PC-3 (cell line): ENCODE measurements at regions not wholly inside any gene's neighbourhood (a gene's known extent, or its start where the extent isn't known, plus 50 kb on each side); places are given as distances from the start of the nearest gene placed in this dataset.

Experiments used
- ATAC-seq: fragments of 200-7000 bp; cut with Tn5 transposase; 2 replicates; pipeline ENCODE4 v1.9.1; 2020; ENCODE audit warnings: mild to moderate bottlenecking, moderate library complexity
- BruUV-seq: library from RNA; stranded (reverse); fragments of 400-500 nt; replicated peaks from 2 replicates; lab custom pipeline; 2021; lab: Mats Ljungman, UMichigan
- CTCF ChIA-PET: fragments of 300-600 bp; sonication (Branson Sonifier 250); formaldehyde crosslinking; loops from one replicate; lab custom pipeline; 2022; ENCODE audit warnings: antibody characterized with exemption; lab: Charles Lee
- POLR2A ChIA-PET: fragments of 300-600 bp; sonication (Branson Sonifier 250); formaldehyde crosslinking; loops from one replicate; lab custom pipeline; 2022; ENCODE audit warnings: antibody characterized with exemption; ENCODE audit not compliant: unreplicated experiment; lab: Charles Lee
- DNase-seq: peaks from one replicate; pipeline ENCODE4 v3.0.0-alpha.2; 2015
- H2AFZ ChIP-seq: fragments of 300-600 bp; sonication (generic); 2 replicates; pipeline ENCODE4 v1.6.0; 2016; ENCODE audit warnings: antibody characterized with exemption, low read length
- H3F3A ChIP-seq: fragments of 300-600 bp; sonication (generic); one replicate; pipeline ENCODE4 v1.6.0; 2017; ENCODE audit warnings: antibody characterized with exemption, low read length, control low read depth, mild to moderate bottlenecking; ENCODE audit not compliant: unreplicated experiment
- H3K27ac ChIP-seq: fragments of 300-600 bp; sonication (generic); 2 replicates; pipeline ENCODE4 v1.5.1; 2016; ENCODE audit warnings: mild to moderate bottlenecking, low read length
- H3K27me3 ChIP-seq: fragments of 300-600 bp; sonication (generic); 2 replicates; pipeline ENCODE4 v1.6.1; 2016; ENCODE audit warnings: low read length, mixed read lengths
- H3K36me3 ChIP-seq: fragments of 300-600 bp; sonication (generic); 2 replicates; pipeline ENCODE4 v1.6.1; 2016; ENCODE audit warnings: low read depth, mixed run types, low read length, mixed read lengths
- H3K4me1 ChIP-seq: fragments of 300-600 bp; sonication (generic); 2 replicates; pipeline ENCODE4 v1.5.1; 2016; ENCODE audit warnings: low read length; ENCODE audit not compliant: insufficient read depth
- H3K4me2 ChIP-seq: fragments of 300-600 bp; sonication (generic); 2 replicates; pipeline ENCODE4 v1.6.0; 2016; ENCODE audit warnings: low read length
- H3K4me3 ChIP-seq: fragments of 300-600 bp; sonication (generic); 2 replicates; pipeline ENCODE4 v1.5.1; 2016; ENCODE audit warnings: mild to moderate bottlenecking, low read length, mixed read lengths
- H3K79me2 ChIP-seq: fragments of 300-600 bp; sonication (generic); 2 replicates; pipeline ENCODE4 v1.6.1; 2017; ENCODE audit warnings: low read length, mixed read lengths
- H3K9ac ChIP-seq: fragments of 300-600 bp; sonication (generic); 2 replicates; pipeline ENCODE4 v1.6.0; 2016; ENCODE audit warnings: mild to moderate bottlenecking, low read length
- H3K9me2 ChIP-seq: fragments of 300-600 bp; sonication (generic); replicated peaks from 2 replicates; pipeline ENCODE4 v1.6.1; 2016; ENCODE audit warnings: mixed run types, low read length, mixed read lengths
- H3K9me3 ChIP-seq: fragments of 300-600 bp; sonication (generic); 2 replicates; pipeline ENCODE4 v1.6.1; 2016; ENCODE audit warnings: low read length, mixed read lengths
- H4K20me1 ChIP-seq: fragments of 300-600 bp; sonication (generic); 2 replicates; pipeline ENCODE4 v1.6.1; 2016; ENCODE audit warnings: low read length, mixed read lengths
- EZH2 ChIP-seq: fragments of 300-600 bp; sonication (generic); IDR thresholded peaks from one replicate; pipeline ENCODE4 v1.6.1; 2017; ENCODE audit warnings: antibody characterized with exemption, mild to moderate bottlenecking, low read length; ENCODE audit not compliant: unreplicated experiment
- EZH2phosphoT487 ChIP-seq: fragments of 300-600 bp; sonication (generic); IDR thresholded peaks from 2 replicates; pipeline ENCODE4 v1.6.1; 2018; ENCODE audit warnings: mild to moderate bottlenecking, antibody characterized with exemption, low read length, borderline replicate concordance
- intact Hi-C: fragments of 100-400 bp; cut with micrococcal nuclease; formaldehyde crosslinking; loops from 2 replicates; pipeline ENCODE4 v1.9.0; 2023
- TF ChIP-seq, protein P1 (sequence below): fragments of 300-600 bp; sonication (generic); conservative IDR thresholded peaks from 2 replicates; pipeline ENCODE4 v1.5.1; 2017; ENCODE audit warnings: antibody characterized with exemption, low read depth, mild to moderate bottlenecking, low read length

DNA sequence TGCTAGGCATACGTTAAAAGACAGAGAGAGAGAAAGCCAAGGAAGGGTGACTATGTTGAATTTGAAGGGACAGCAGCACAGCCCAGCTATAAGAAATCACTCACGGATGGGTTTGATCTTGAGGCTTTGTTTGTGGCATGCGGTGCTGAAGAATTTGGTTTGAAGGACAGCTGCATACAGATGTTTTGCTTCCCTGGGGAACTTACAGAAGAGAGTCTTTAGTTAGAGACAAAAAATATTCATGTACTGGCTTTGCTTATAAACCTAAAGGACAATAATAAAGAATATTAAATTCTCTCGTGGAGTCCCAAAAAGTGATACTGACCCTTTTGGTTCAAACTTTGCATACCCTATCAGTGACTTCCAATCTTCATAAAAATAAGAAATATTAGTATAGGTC lies 491.4 kb downstream of the NEBL start:
- intact Hi-C loops, result no loop called here
- Histone ChIP-seq H3F3A (no peaks in the 10 kb centered on the region), H2AFZ (no peak overlapping the region), H3K27me3 (no peaks in the 10 kb centered on the region), H3K4me1 (no peaks in the 10 kb centered on the region), H3K9me3 (no peaks in the 10 kb centered on the region), H3K79me2 (no peaks in the 10 kb centered on the region), H3K36me3 (no peaks in the 10 kb centered on the region), H3K9ac (no peak overlapping the region), H3K4me3 (no peak overlapping the region), H3K27ac (no peak overlapping the region), H4K20me1 (no peaks in the 10 kb centered on the region), H3K4me2 (no peak overlapping the region), H3K9me2 (no peaks in the 10 kb centered on the region)
- ChIA-PET CTCF (no interaction called here), POLR2A (no interaction called here)
- ATAC-seq, result no peak
- no TSS peak for BruUV-seq
- TF ChIP-seq, protein P1, sequence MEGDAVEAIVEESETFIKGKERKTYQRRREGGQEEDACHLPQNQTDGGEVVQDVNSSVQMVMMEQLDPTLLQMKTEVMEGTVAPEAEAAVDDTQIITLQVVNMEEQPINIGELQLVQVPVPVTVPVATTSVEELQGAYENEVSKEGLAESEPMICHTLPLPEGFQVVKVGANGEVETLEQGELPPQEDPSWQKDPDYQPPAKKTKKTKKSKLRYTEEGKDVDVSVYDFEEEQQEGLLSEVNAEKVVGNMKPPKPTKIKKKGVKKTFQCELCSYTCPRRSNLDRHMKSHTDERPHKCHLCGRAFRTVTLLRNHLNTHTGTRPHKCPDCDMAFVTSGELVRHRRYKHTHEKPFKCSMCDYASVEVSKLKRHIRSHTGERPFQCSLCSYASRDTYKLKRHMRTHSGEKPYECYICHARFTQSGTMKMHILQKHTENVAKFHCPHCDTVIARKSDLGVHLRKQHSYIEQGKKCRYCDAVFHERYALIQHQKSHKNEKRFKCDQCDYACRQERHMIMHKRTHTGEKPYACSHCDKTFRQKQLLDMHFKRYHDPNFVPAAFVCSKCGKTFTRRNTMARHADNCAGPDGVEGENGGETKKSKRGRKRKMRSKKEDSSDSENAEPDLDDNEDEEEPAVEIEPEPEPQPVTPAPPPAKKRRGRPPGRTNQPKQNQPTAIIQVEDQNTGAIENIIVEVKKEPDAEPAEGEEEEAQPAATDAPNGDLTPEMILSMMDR, result no peak
- TF ChIP-seq EZH2 (no peak), EZH2phosphoT487 (no peak)
- no peak for DNase-seq

- POLR2A ChIA-PET, result no interaction called here
- no peaks in the 10 kb centered on the region for H3K36me3 ChIP-seq
- H3K4me2 ChIP-seq, result no peak overlapping the region
- CTCF ChIA-PET, result no interaction called here
- no peak for DNase-seq
- ATAC-seq, result no peak
- H3K9me2 ChIP-seq, result no peaks in the 10 kb centered on the region
- H3F3A ChIP-seq, result no peaks in the 10 kb centered on the region
- no peak overlapping the region for H3K9ac ChIP-seq
- BruUV-seq, result no TSS peak
- no peaks in the 10 kb centered on the region for H3K4me1 ChIP-seq
- H3K27ac ChIP-seq, result no peak overlapping the region
- intact Hi-C loops, result no loop called here
- TF ChIP-seq, protein P1, result no peak
- no peak for TF ChIP-seq EZH2
- TF ChIP-seq EZH2phosphoT487, result no peak
- no peaks in the 10 kb centered on the region for H4K20me1 ChIP-seq
- no peaks in the 10 kb centered on the region for H3K79me2 ChIP-seq
- no peaks in the 10 kb centered on the region for H3K27me3 ChIP-seq
- H2AFZ ChIP-seq, result no peak overlapping the region
- no peaks in the 10 kb centered on the region for H3K9me3 ChIP-seq
- no peak overlapping the region for H3K4me3 ChIP-seq
Measured at GRCh38 chr10:20405050-20405449, 492.1 kb downstream of the NEBL start.

DNA sequence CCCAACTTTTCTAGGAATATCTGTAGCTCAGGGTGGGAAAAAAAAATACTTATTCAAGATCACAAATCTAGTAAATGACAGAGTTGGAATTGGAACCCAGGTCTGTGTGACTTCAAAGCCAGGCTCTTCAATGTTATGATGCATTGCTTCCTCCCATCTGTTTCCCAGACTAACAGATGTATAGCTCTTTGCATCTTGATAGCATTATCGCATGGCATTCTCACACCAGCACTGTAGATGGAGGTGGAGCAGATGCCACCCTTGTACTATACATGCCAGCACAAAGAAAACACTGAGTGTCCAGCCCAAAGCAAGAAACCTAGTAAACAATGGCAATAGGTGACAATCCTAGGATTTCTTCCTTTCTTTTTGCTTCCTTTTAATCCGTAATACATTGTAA lies 497.3 kb downstream of the NEBL start:
- H3K27me3 ChIP-seq, result no peaks in the 10 kb centered on the region
- H3K27ac ChIP-seq, result no peak overlapping the region
- no peaks in the 10 kb centered on the region for H4K20me1 ChIP-seq
- no peaks in the 10 kb centered on the region for H3F3A ChIP-seq
- TF ChIP-seq EZH2phosphoT487 (no peak), EZH2 (no peak)
- TF ChIP-seq, protein P1, result no peak
- H3K9me2 ChIP-seq, result no peaks in the 10 kb centered on the region
- no peak for DNase-seq
- no peak overlapping the region for H3K4me2 ChIP-seq
- no peaks in the 10 kb centered on the region for H3K36me3 ChIP-seq
- CTCF ChIA-PET, result no interaction called here
- BruUV-seq, result no TSS peak
- no peaks in the 10 kb centered on the region for H3K79me2 ChIP-seq
- POLR2A ChIA-PET, result no interaction called here
- intact Hi-C loops, result no loop called here
- no peak overlapping the region for H2AFZ ChIP-seq
- no peak overlapping the region for H3K4me3 ChIP-seq
- H3K9me3 ChIP-seq, result no peaks in the 10 kb centered on the region
- ATAC-seq, result no peak
- H3K4me1 ChIP-seq, result no peaks in the 10 kb centered on the region
- no peak overlapping the region for H3K9ac ChIP-seq
